ENCODE measurements at regions not wholly inside any gene's neighbourhood (a gene's known extent, or its start where the extent isn't known, plus 50 kb on each side); places are given as distances from the start of the nearest gene placed in this dataset.

GRCh38 chr7:63080406-63080805 is 918.2 kb upstream of the ZNF722 start:
- no peaks in the 10 kb centered on the region for H3K4me1 ChIP-seq (ENCODE audit: control insufficient read depth in 1 of 2, insufficient read depth in 2 of 2, low read length in 2 of 2)
- H3K27me3 ChIP-seq (ENCODE audit: control insufficient read depth in 2 of 2, insufficient read depth in 2 of 2, low read length in 2 of 2), result no peaks in the 10 kb centered on the region
- intact Hi-C loops (cut with micrococcal nuclease), result no loop called here
- H3K9me3 ChIP-seq (replicated peaks in 1 of 2; ENCODE audit: control insufficient read depth in 1 of 2, insufficient read depth in 1 of 2, low read length in 2 of 2), result peaks cover 77 to 86% of the 10 kb centered on the region in 2 donors
- Mint-ChIP-seq H3K9me3 (peaks cover 15 to 75% (median 65%) of the 10 kb centered on the region in 7 donors), H3K27me3 (ENCODE audit: low read depth in 3 of 3) (no peaks in the 10 kb centered on the region), H3K4me3 (no peak overlapping the region), H3K36me3 (no peaks in the 10 kb centered on the region), H3K27ac (no peak overlapping the region), H3K4me1 (no peaks in the 10 kb centered on the region)
- DNase-seq, result no peak
- H3K36me3 ChIP-seq (replicated peaks in 1 of 2; ENCODE audit: control insufficient read depth in 1 of 2, insufficient read depth in 2 of 2, low read length in 2 of 2), result no peaks in the 10 kb centered on the region
- H3K9ac ChIP-seq (ENCODE audit: insufficient read depth, low read length, poor library complexity, severe bottlenecking), result no peak overlapping the region
- H3K79me2 ChIP-seq (ENCODE audit: insufficient read depth, low read length), result no peaks in the 10 kb centered on the region
- H2AFZ ChIP-seq (ENCODE audit: insufficient read depth, low read depth, low read length, poor library complexity, severe bottlenecking), result no peak overlapping the region
- no peak overlapping the region for H3K4me3 ChIP-seq (replicated peaks in 1 of 3; ENCODE audit: low read depth in 2 of 3, low read length in 3 of 3)
- no CpG with 5 or more reads among the region's 2 CpGs for WGBS (ENCODE audit: insufficient coverage)
- TF ChIP-seq CTCF (IDR thresholded peaks at IDR 0.05), result no peak
- no peaks in the 10 kb centered on the region for H4K20me1 ChIP-seq (ENCODE audit: insufficient read depth, low read length)
- H3K4me2 ChIP-seq (replicated peaks; ENCODE audit: extremely low read depth, low read length, poor library complexity, severe bottlenecking), result no peak overlapping the region
- no peak overlapping the region for H3K27ac ChIP-seq (ENCODE audit: low read depth in 1 of 2, low read length in 2 of 2)

GRCh38 chr7:63080831-63081230 is 917.8 kb upstream of the ZNF722 start:
- Histone ChIP-seq H3K27me3 (ENCODE audit: control insufficient read depth in 2 of 2, insufficient read depth in 2 of 2, low read length in 2 of 2) (no peaks in the 10 kb centered on the region), H3K4me3 (replicated peaks in 1 of 3; ENCODE audit: low read depth in 2 of 3, low read length in 3 of 3) (no peak overlapping the region), H3K9ac (ENCODE audit: insufficient read depth, low read length, poor library complexity, severe bottlenecking) (no peak overlapping the region), H2AFZ (ENCODE audit: insufficient read depth, low read depth, low read length, poor library complexity, severe bottlenecking) (no peak overlapping the region), H3K36me3 (replicated peaks in 1 of 2; ENCODE audit: control insufficient read depth in 1 of 2, insufficient read depth in 2 of 2, low read length in 2 of 2) (no peaks in the 10 kb centered on the region), H3K9me3 (replicated peaks in 1 of 2; ENCODE audit: control insufficient read depth in 1 of 2, insufficient read depth in 1 of 2, low read length in 2 of 2) (peaks cover 73 to 83% of the 10 kb centered on the region in 2 donors), H3K4me2 (replicated peaks; ENCODE audit: extremely low read depth, low read length, poor library complexity, severe bottlenecking) (no peak overlapping the region), H3K79me2 (ENCODE audit: insufficient read depth, low read length) (no peaks in the 10 kb centered on the region), H4K20me1 (ENCODE audit: insufficient read depth, low read length) (no peaks in the 10 kb centered on the region), H3K4me1 (ENCODE audit: control insufficient read depth in 1 of 2, insufficient read depth in 2 of 2, low read length in 2 of 2) (no peaks in the 10 kb centered on the region), H3K27ac (ENCODE audit: low read depth in 1 of 2, low read length in 2 of 2) (no peak overlapping the region)
- Mint-ChIP-seq H3K36me3 (no peaks in the 10 kb centered on the region), H3K4me1 (no peaks in the 10 kb centered on the region), H3K9me3 (peaks cover 15 to 71% (median 64%) of the 10 kb centered on the region in 7 donors), H3K4me3 (no peak overlapping the region), H3K27me3 (ENCODE audit: low read depth in 3 of 3) (no peaks in the 10 kb centered on the region), H3K27ac (no peak overlapping the region)
- no CpG with 5 or more reads among the region's 4 CpGs for WGBS (ENCODE audit: insufficient coverage)
- DNase-seq, result no peak
- no peak for TF ChIP-seq CTCF (IDR thresholded peaks at IDR 0.05)
- intact Hi-C loops (cut with micrococcal nuclease), result no loop called here
